ENCODE measurements at regions not wholly inside any gene's neighbourhood (a gene's known extent, or its start where the extent isn't known, plus 50 kb on each side); places are given as distances from the start of the nearest gene placed in this dataset.

- no peak for TF ChIP-seq EZH2phosphoT487 (IDR thresholded peaks at IDR 0.05; ENCODE audit: borderline replicate concordance, low read length)
- TF ChIP-seq CTCF (IDR thresholded peaks at IDR 0.05; ENCODE audit: low read depth, low read length, poor library complexity, severe bottlenecking) = no peak
These were observed 462.2 kb downstream of the RASEF start for GRCh38 chr9:82600536-82601292.

Data from DOHH2 (cell line).